GM11168 (cell line): ENCODE measurements at regions not wholly inside any gene's neighbourhood (a gene's known extent, or its start where the extent isn't known, plus 50 kb on each side); places are given as distances from the start of the nearest gene placed in this dataset.

Experiments
- in situ Hi-C: fragments of 300-500 bp; cut with MboI; formaldehyde crosslinking; loops from one replicate; pipeline ENCODE4 v1.12.0; 2022; ENCODE audit warnings: low sequenced_read_pairs; ENCODE audit not compliant: unreplicated experiment

GRCh38 chr18:46398625-46399024 is 258.4 kb downstream of the LOXHD1 start:
- in situ Hi-C loops, result no loop called here

- in situ Hi-C loops, result no loop called here
Observed at GRCh38 chr18:46399303-46399702, 257.7 kb downstream of the LOXHD1 start.

- in situ Hi-C loops, result no loop called here
Observed at GRCh38 chr18:46400449-46400848, 256.6 kb downstream of the LOXHD1 start.

GRCh38 chr18:46401486-46402070 is 255.4 kb downstream of the LOXHD1 start:
- in situ Hi-C loops, result no loop called here

- in situ Hi-C loops, result no loop called here
Observed at GRCh38 chr18:46402396-46402795, 254.6 kb downstream of the LOXHD1 start.

- in situ Hi-C loops, result no loop called here
Observed at GRCh38 chr18:46402945-46403344, 254.1 kb downstream of the LOXHD1 start.

- in situ Hi-C loops, result no loop called here
Observed at GRCh38 chr18:46405832-46406538, 251.0 kb downstream of the LOXHD1 start.

- in situ Hi-C loops, result no loop called here
Observed at GRCh38 chr18:46406539-46406932, 250.5 kb downstream of the LOXHD1 start.

- in situ Hi-C loops, result no loop called here
Observed at GRCh38 chr18:46407486-46408166, 249.4 kb downstream of the LOXHD1 start.

GRCh38 chr18:46408334-46408987 is 248.6 kb downstream of the LOXHD1 start:
- in situ Hi-C loops, result no loop called here

GRCh38 chr18:46411191-46411828 is 245.7 kb downstream of the LOXHD1 start:
- in situ Hi-C loops, result no loop called here

- in situ Hi-C loops, result no loop called here
Observed at GRCh38 chr18:46411867-46412690, 244.9 kb downstream of the LOXHD1 start.

GRCh38 chr18:46412916-46413315 is 244.1 kb downstream of the LOXHD1 start:
- in situ Hi-C loops, result no loop called here

GRCh38 chr18:46413684-46414083 is 243.3 kb downstream of the LOXHD1 start:
- in situ Hi-C loops, result no loop called here

GRCh38 chr18:46414863-46415262 is 242.2 kb downstream of the LOXHD1 start:
- in situ Hi-C loops, result no loop called here

GRCh38 chr18:46415532-46416252 is 241.3 kb downstream of the LOXHD1 start:
- in situ Hi-C loops, result no loop called here

GRCh38 chr18:46416706-46417638 is 240.0 kb downstream of the LOXHD1 start:
- in situ Hi-C loops, result no loop called here

GRCh38 chr18:46418663-46419260 is 238.3 kb downstream of the LOXHD1 start:
- in situ Hi-C loops, result no loop called here
